ENCODE measurements at regions not wholly inside any gene's neighbourhood (a gene's known extent, or its start where the extent isn't known, plus 50 kb on each side); places are given as distances from the start of the nearest gene placed in this dataset.
A peak's percentile ranks its signal among the peaks of the same experiment; 100 is the strongest.

GRCh38 chr12:98408681-98409080 is 106.7 kb upstream of the TMPO start:
- no peak for DNase-seq

GRCh38 chr12:98409548-98409947 is 105.8 kb upstream of the TMPO start:
- DNase-seq: no peak

- DNase-seq: no peak
These were observed 105.0 kb upstream of the TMPO start for GRCh38 chr12:98410356-98410755.

GRCh38 chr12:98416845-98417244 is 98.5 kb upstream of the TMPO start:
- no peak for DNase-seq

GRCh38 chr12:98417266-98417665 is 98.1 kb upstream of the TMPO start:
- no peak for DNase-seq

- no peak for DNase-seq
These were observed 96.9 kb upstream of the TMPO start for GRCh38 chr12:98418357-98419075.

- no peak for DNase-seq
These were observed 96.2 kb upstream of the TMPO start for GRCh38 chr12:98419081-98419794.

- no peak for DNase-seq
These were observed 95.5 kb upstream of the TMPO start for GRCh38 chr12:98419795-98420404.

- DNase-seq: no peak
These were observed 94.9 kb upstream of the TMPO start for GRCh38 chr12:98420461-98420860.

- no peak for DNase-seq
These were observed 94.1 kb upstream of the TMPO start for GRCh38 chr12:98421316-98421715.

- no peak for DNase-seq
These were observed 93.0 kb upstream of the TMPO start for GRCh38 chr12:98422359-98422758.

GRCh38 chr12:98422812-98423211 is 92.6 kb upstream of the TMPO start:
- no peak for DNase-seq

GRCh38 chr12:98423963-98424362 is 91.4 kb upstream of the TMPO start:
- DNase-seq: no peak

- DNase-seq: peak; percentile 72
These were observed 90.5 kb upstream of the TMPO start for GRCh38 chr12:98424726-98425401.

GRCh38 chr12:98425859-98426258 is 89.5 kb upstream of the TMPO start:
- DNase-seq: no peak

GRCh38 chr12:98431089-98431488 is 84.3 kb upstream of the TMPO start:
- DNase-seq: no peak

GRCh38 chr12:98437166-98437565 is 78.2 kb upstream of the TMPO start:
- DNase-seq: no peak

GRCh38 chr12:98437806-98438595 is 77.4 kb upstream of the TMPO start:
- DNase-seq: no peak

GRCh38 chr12:98438656-98439230 is 76.6 kb upstream of the TMPO start:
- DNase-seq: no peak

GRCh38 chr12:98439471-98439951 is 75.9 kb upstream of the TMPO start:
- DNase-seq: no peak

- DNase-seq: peak; percentile 32
These were observed 75.3 kb upstream of the TMPO start for GRCh38 chr12:98439981-98440581.

GRCh38 chr12:98446060-98446459 is 69.3 kb upstream of the TMPO start:
- no peak for DNase-seq
